Activated B cell treated with CpG ODN at 0.5 μM for 24 hours (primary cell): ENCODE measurements at regions not wholly inside any gene's neighbourhood (a gene's known extent, or its start where the extent isn't known, plus 50 kb on each side); places are given as distances from the start of the nearest gene placed in this dataset.

Experiments
- ATAC-seq: fragments of 200-7000 bp; cut with Tn5 transposase; one replicate; pipeline ENCODE4 v1.10.0; 2021; ENCODE audit warnings: low read depth, mild to moderate bottlenecking, moderate library complexity
- CTCF ChIA-PET: fragments of 350-600 bp; sonication (Branson Sonifier 250); formaldehyde crosslinking; loops from one replicate; lab custom pipeline; 2021; ENCODE audit warnings: antibody characterized with exemption; lab: Charles Lee
- POLR2A ChIA-PET: fragments of 350-600 bp; sonication (Branson Sonifier 250); formaldehyde crosslinking; loops from one replicate; lab custom pipeline; 2021; ENCODE audit warnings: antibody characterized with exemption; lab: Charles Lee
- DNase-seq: peaks from one replicate; pipeline ENCODE4 v3.0.0; 2022
- H3K27ac Mint-ChIP-seq: one replicate; pipeline ENCODE4 v1.8.0; 2020; ENCODE audit warnings: mixed read lengths
- H3K27me3 Mint-ChIP-seq: one replicate; pipeline ENCODE4 v1.8.0; 2021; ENCODE audit warnings: mixed read lengths
- H3K36me3 Mint-ChIP-seq: one replicate; pipeline ENCODE4 v1.8.0; 2021; ENCODE audit warnings: low read depth, mixed read lengths
- H3K4me1 Mint-ChIP-seq: one replicate; pipeline ENCODE4 v1.8.0; 2021; ENCODE audit warnings: mixed read lengths
- H3K4me3 Mint-ChIP-seq: one replicate; pipeline ENCODE4 v1.8.0; 2020; ENCODE audit warnings: mild to moderate bottlenecking, mixed read lengths
- H3K9me3 Mint-ChIP-seq: one replicate; pipeline ENCODE4 v1.8.0; 2020; ENCODE audit warnings: mixed read lengths
- CTCF ChIP-seq: fragments of 200-600 bp; IDR thresholded peaks from one replicate; pipeline ENCODE4 v1.8.0; 2022; ENCODE audit warnings: antibody characterized with exemption, mild to moderate bottlenecking
- intact Hi-C: fragments of 100-400 bp; cut with micrococcal nuclease; formaldehyde crosslinking; loops from one replicate; pipeline ENCODE4 v1.15.1; 2024

- no peak for ATAC-seq
- Mint-ChIP-seq H3K36me3 (no peaks in the 10 kb centered on the region), H3K9me3 (peaks cover 4% of the 10 kb centered on the region), H3K4me1 (no peaks in the 10 kb centered on the region), H3K27me3 (no peaks in the 10 kb centered on the region), H3K4me3 (no peak overlapping the region), H3K27ac (no peak overlapping the region)
- intact Hi-C loops = no loop called here
- CTCF ChIA-PET = no interaction called here
- POLR2A ChIA-PET = no interaction called here
- TF ChIP-seq CTCF = no peak
- no peak for DNase-seq
Observed at GRCh38 chr2:84197901-84198300, 261.2 kb downstream of the SUCLG1 start.

GRCh38 chr2:84194949-84195644 lies 264.0 kb downstream of the SUCLG1 start:
- Mint-ChIP-seq H3K9me3 (peaks cover 2% of the 10 kb centered on the region), H3K27ac (no peak overlapping the region), H3K36me3 (no peaks in the 10 kb centered on the region), H3K4me3 (no peak overlapping the region), H3K4me1 (no peaks in the 10 kb centered on the region), H3K27me3 (no peaks in the 10 kb centered on the region)
- DNase-seq (no peak), ATAC-seq (no peak)
- intact Hi-C loops = no loop called here
- ChIA-PET CTCF (no interaction called here), POLR2A (no interaction called here)
- TF ChIP-seq CTCF = no peak

GRCh38 chr2:84194181-84194580 lies 264.9 kb downstream of the SUCLG1 start:
- intact Hi-C loops = no loop called here
- no peaks in the 10 kb centered on the region for H3K36me3 Mint-ChIP-seq
- CTCF ChIA-PET = no interaction called here
- H3K4me3 Mint-ChIP-seq = no peak overlapping the region
- H3K27me3 Mint-ChIP-seq = no peaks in the 10 kb centered on the region
- ATAC-seq (no peak), DNase-seq (no peak)
- H3K27ac Mint-ChIP-seq = no peak overlapping the region
- H3K4me1 Mint-ChIP-seq = no peaks in the 10 kb centered on the region
- peaks cover 1% of the 10 kb centered on the region for H3K9me3 Mint-ChIP-seq
- POLR2A ChIA-PET = no interaction called here
- no peak for TF ChIP-seq CTCF

GRCh38 chr2:84187258-84187657 lies 271.8 kb downstream of the SUCLG1 start:
- ChIA-PET CTCF (no interaction called here), POLR2A (no interaction called here)
- no peaks in the 10 kb centered on the region for H3K27me3 Mint-ChIP-seq
- DNase-seq (no peak), ATAC-seq (no peak)
- H3K9me3 Mint-ChIP-seq = no peaks in the 10 kb centered on the region
- TF ChIP-seq CTCF = no peak
- H3K4me3 Mint-ChIP-seq = no peak overlapping the region
- H3K36me3 Mint-ChIP-seq = no peaks in the 10 kb centered on the region
- intact Hi-C loops = no loop called here
- no peak overlapping the region for H3K27ac Mint-ChIP-seq
- H3K4me1 Mint-ChIP-seq = no peaks in the 10 kb centered on the region

GRCh38 chr2:84181927-84182326 lies 277.2 kb downstream of the SUCLG1 start:
- no peaks in the 10 kb centered on the region for H3K36me3 Mint-ChIP-seq
- ChIA-PET CTCF (no interaction called here), POLR2A (no interaction called here)
- DNase-seq (no peak), ATAC-seq (no peak)
- H3K9me3 Mint-ChIP-seq = no peaks in the 10 kb centered on the region
- no peaks in the 10 kb centered on the region for H3K4me1 Mint-ChIP-seq
- no peak overlapping the region for H3K4me3 Mint-ChIP-seq
- intact Hi-C loops = no loop called here
- no peak for TF ChIP-seq CTCF
- no peak overlapping the region for H3K27ac Mint-ChIP-seq
- peaks cover 3% of the 10 kb centered on the region for H3K27me3 Mint-ChIP-seq
